HL-60 (cell line): ENCODE measurements at regions not wholly inside any gene's neighbourhood (a gene's known extent, or its start where the extent isn't known, plus 50 kb on each side); places are given as distances from the start of the nearest gene placed in this dataset.

Source experiments
- GABPA ChIP-seq: IDR thresholded peaks from 2 replicates; pipeline ENCODE4 v1.6.1; 2012; ENCODE audit warnings: low read depth
- POLR2AphosphoS5 ChIP-seq: IDR thresholded peaks from 2 replicates; pipeline ENCODE4 v1.6.1; 2012; ENCODE audit warnings: low read depth
- SPI1 ChIP-seq: IDR thresholded peaks from 2 replicates; pipeline ENCODE4 v1.6.1; 2012; ENCODE audit warnings: low read depth, mild to moderate bottlenecking, borderline replicate concordance
- TF ChIP-seq, protein P1 (sequence below): IDR thresholded peaks from 2 replicates; pipeline ENCODE4 v1.6.1; 2012; ENCODE audit warnings: low read depth; ENCODE audit not compliant: insufficient replicate concordance
- TF ChIP-seq, protein P2 (sequence below): IDR thresholded peaks from one replicate; pipeline ENCODE4 v1.5.1; 2011; ENCODE audit warnings: low read length, control low read depth, inconsistent platforms; ENCODE audit not compliant: insufficient read depth

DNA sequence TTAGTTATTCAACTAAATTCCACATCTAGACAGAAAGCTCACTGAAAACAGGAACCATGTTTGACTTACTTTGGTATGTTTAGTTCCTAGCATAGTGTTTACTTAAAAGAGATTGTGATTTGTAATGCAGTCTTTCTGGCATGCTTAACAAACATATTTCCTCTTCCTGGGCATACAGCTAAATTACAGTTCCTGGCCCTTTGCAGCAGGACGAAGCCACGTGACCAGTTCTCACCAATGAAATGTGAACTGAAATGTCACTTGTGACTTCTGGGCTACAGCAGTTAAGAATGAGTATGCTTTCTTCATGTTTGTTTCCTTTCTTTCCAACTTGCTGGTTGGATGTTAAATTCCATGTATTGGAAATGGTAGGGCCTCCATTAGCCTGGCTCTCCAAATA lies 330.5 kb downstream of the FIGN start:
- TF ChIP-seq, protein P1, sequence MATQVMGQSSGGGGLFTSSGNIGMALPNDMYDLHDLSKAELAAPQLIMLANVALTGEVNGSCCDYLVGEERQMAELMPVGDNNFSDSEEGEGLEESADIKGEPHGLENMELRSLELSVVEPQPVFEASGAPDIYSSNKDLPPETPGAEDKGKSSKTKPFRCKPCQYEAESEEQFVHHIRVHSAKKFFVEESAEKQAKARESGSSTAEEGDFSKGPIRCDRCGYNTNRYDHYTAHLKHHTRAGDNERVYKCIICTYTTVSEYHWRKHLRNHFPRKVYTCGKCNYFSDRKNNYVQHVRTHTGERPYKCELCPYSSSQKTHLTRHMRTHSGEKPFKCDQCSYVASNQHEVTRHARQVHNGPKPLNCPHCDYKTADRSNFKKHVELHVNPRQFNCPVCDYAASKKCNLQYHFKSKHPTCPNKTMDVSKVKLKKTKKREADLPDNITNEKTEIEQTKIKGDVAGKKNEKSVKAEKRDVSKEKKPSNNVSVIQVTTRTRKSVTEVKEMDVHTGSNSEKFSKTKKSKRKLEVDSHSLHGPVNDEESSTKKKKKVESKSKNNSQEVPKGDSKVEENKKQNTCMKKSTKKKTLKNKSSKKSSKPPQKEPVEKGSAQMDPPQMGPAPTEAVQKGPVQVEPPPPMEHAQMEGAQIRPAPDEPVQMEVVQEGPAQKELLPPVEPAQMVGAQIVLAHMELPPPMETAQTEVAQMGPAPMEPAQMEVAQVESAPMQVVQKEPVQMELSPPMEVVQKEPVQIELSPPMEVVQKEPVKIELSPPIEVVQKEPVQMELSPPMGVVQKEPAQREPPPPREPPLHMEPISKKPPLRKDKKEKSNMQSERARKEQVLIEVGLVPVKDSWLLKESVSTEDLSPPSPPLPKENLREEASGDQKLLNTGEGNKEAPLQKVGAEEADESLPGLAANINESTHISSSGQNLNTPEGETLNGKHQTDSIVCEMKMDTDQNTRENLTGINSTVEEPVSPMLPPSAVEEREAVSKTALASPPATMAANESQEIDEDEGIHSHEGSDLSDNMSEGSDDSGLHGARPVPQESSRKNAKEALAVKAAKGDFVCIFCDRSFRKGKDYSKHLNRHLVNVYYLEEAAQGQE = no peak
- TF ChIP-seq, protein P2, sequence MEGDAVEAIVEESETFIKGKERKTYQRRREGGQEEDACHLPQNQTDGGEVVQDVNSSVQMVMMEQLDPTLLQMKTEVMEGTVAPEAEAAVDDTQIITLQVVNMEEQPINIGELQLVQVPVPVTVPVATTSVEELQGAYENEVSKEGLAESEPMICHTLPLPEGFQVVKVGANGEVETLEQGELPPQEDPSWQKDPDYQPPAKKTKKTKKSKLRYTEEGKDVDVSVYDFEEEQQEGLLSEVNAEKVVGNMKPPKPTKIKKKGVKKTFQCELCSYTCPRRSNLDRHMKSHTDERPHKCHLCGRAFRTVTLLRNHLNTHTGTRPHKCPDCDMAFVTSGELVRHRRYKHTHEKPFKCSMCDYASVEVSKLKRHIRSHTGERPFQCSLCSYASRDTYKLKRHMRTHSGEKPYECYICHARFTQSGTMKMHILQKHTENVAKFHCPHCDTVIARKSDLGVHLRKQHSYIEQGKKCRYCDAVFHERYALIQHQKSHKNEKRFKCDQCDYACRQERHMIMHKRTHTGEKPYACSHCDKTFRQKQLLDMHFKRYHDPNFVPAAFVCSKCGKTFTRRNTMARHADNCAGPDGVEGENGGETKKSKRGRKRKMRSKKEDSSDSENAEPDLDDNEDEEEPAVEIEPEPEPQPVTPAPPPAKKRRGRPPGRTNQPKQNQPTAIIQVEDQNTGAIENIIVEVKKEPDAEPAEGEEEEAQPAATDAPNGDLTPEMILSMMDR = no peak
- TF ChIP-seq POLR2AphosphoS5 (no peak), GABPA (no peak), SPI1 (no peak)
